MM.1S (cell line): ENCODE measurements at regions not wholly inside any gene's neighbourhood (a gene's known extent, or its start where the extent isn't known, plus 50 kb on each side); places are given as distances from the start of the nearest gene placed in this dataset.

ENCODE experiments used
- CTCF ChIP-seq: fragments of 300-600 bp; sonication (generic); IDR thresholded peaks from 2 replicates; pipeline ENCODE4 v1.5.1; 2016; ENCODE audit warnings: antibody characterized with exemption, low read length, mixed read lengths
- EZH2phosphoT487 ChIP-seq: fragments of 300-600 bp; sonication (generic); IDR thresholded peaks from 2 replicates; pipeline ENCODE4 v1.6.1; 2018; ENCODE audit warnings: antibody characterized with exemption, low read length

- peak; percentile 12; the same call in 1 of the 2 replicates for TF ChIP-seq CTCF
- no peak for TF ChIP-seq EZH2phosphoT487
Measured at GRCh38 chr6:119856136-119856535, 506.6 kb upstream of the MAN1A1 start.
